Left ventricle myocardium superior (tissue), 1 donor: ENCODE measurements at regions not wholly inside any gene's neighbourhood (a gene's known extent, or its start where the extent isn't known, plus 50 kb on each side); places are given as distances from the start of the nearest gene placed in this dataset.

ENCODE experiments used
- ATAC-seq: fragments of 200-7000 bp; cut with Tn5 transposase; one replicate; pipeline ENCODE4 v1.9.1; 2020; ENCODE audit warnings: mild to moderate bottlenecking, moderate library complexity
- DNase-seq: peaks from one replicate; pipeline ENCODE4 v3.0.0-alpha.2; 2020
- intact Hi-C: fragments of 100-400 bp; cut with micrococcal nuclease; formaldehyde crosslinking; loops from one replicate; pipeline ENCODE4 v1.11.0; 2022
- donor health status: DM: no; HTN: yes; CAD: no; lungs with severe emphysema.

DNA sequence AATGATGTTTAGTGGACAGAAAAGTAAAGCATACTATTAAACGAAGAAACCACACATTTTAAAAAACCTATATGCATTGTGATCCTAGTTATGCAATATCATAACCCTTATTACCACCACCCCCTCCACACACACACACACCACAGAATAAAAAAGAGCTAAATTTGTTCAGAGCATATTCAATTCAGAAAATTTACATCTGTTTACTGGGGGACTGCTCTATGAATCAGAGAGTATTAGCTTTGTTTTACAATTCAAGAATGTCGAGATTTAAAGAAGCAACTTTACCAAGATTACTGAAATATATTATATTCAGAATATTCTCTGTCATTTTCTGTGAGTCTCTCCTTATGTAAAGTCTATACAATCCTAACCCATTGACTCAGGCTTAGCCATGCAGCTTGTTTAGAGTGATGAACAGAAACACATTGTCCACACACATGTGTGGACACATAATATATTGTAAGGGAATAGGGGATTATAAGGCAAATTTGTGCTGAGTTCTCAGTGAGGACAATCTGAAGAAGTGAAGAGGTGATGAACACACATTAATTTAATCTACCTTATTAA, 369.6 kb upstream of the MARCKS start:
- DNase-seq (no peak), ATAC-seq (no peak)
- intact Hi-C loops = no loop called here

DNA sequence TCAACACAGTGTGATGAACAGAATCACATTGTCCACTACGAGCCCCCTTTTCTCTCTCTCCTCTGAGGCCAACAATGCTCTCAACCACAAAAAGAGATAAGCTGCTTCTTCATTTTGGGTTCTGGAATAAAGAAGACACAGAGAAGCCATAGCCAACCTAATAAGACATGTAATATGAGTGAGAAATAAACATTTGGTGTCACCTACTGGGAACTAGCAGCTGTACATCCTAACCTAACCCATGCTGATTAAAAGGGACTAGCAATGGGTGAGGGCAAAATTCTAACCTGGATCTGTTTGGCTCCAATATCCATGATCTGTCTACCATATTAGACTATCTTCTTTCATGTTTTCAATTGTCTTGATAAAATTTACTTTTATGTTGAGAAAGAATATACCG, 369.1 kb upstream of the MARCKS start:
- intact Hi-C loops = no loop called here
- ATAC-seq (no peak), DNase-seq (no peak)

DNA sequence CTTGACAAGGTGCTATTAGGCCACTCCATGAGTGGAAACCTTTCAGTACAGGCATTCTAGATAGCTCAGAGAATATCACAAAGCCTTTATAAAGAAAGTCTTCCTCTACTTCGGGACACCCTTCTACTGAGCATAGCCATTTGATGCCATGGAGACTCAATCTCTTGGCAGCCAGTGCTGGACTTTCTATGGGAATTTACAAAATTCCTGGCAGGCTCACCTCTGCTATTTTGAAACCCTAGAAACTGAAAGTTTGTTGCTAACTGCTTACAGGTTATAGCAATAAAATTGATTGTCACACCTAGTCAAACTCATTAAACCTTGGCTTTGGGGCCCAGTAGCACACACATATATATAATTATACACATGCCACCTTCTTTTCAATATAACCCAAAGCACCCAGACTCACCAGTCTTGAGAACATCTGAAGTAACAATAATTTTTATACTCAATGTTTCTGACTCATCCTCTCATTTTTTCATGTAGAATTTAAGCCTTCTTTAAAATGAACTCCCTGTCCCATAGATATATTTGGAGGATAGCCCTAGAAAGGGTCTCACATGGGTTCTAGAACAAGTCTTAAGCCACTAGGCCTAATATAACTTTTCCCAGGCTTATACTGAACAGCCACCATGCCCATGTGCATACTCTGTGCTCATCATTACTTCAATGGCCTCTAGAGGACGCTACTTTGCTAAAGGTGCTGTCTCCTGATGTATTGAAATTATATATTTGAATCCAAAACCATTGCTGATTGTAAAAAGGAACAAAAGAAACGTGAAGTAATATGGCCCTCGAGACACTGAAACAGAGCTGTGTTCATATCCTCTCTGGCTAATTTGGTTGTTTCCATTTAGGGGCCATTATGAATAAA, 368.1 kb upstream of the MARCKS start:
- DNase-seq (no peak), ATAC-seq (no peak)
- intact Hi-C loops = no loop called here

DNA sequence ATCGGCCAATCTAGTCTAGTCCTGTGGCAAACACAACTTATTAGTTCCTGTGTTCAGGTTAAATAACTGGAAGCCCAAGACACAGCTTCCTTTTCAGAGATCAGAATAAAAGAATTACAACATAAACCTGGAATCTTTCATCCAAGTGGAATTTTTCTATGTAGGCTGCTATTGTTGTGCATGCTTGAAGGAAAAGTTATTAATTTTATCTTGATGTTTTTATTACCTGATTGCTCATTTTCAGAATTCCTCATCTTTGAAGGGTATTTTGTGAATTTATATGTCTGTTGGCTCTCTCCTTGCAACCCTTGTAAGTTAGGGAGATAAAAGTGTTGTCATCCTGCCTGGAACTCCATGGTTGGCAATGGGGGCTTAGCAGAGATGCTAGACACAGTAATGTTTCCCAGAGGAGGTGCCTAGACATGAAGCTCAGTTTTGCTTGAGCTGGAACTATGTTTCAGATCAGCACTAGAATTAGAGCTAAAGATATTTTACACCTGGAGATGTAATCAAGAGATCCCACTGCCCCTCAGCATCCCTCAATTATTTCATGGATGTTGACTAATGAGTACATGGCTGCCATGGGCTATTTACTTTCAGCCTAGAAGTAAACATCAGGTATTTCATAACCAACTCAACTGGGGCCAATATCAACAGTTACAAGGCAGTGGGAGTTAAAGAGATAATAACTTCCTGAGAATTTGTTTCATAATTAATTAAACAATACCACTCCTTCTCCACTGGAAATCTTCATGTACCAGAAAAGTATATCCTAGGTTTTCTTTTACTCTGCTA, 367.0 kb upstream of the MARCKS start:
- ATAC-seq = no peak
- intact Hi-C loops = no loop called here
- no peak for DNase-seq

DNA sequence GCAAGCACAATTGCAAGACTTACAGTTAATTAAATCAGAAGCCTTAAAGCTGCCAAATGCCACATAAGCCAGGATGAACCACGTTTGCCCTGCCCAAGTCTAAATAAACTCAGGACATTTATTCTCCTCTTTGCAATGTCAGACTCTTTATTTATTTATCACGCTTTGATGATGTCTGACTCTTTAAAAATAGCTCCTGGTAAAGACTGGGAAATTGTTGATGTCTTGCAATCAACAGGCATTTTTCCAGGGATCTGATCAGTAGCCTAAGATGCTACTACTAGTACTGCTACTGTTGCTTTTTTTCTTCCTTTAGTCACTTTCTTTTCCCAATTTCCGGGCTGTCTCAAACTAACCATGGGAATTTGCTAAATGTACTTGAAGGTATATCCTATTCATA, 365.8 kb upstream of the MARCKS start:
- no peak for DNase-seq
- ATAC-seq = no peak
- intact Hi-C loops = no loop called here

DNA sequence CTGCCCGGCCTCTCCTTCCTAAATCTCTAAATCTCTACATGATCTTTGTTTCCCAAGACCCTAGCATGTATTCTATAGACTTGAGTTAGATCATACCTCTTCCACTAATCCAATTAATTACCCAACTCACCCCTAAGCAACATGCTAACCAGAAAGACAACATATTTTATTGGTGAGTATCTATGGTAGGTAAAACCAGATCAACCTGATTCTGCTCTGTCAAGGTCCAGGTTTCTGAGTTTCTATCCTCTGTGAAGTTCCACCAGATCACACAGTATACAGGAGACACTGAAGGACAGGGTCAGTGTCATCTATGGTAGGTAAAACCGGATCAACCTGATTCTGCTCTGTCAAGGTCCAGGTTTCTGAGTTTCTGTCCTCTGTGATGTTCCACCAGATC, 363.2 kb upstream of the MARCKS start:
- intact Hi-C loops = no loop called here
- ATAC-seq = no peak
- DNase-seq = no peak

DNA sequence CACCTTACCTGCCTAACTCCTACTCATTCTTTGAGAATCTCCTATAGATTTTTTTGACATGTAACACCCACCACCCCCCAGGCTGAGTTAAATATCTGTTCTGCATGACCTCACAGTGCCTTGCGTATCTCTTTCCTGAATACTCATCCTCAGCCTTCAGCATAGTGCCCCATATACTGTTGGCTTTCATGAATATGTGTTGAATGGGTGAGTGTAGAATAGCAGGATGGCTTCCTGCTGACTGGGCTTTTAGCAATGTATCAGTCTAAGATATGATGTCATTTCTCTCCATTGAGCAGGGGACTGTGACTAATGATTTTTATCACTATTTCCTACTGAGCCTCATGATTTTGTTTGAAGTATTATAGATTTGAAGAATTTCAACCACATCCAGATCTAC, 361.6 kb upstream of the MARCKS start:
- ATAC-seq (no peak), DNase-seq (no peak)
- intact Hi-C loops = no loop called here

DNA sequence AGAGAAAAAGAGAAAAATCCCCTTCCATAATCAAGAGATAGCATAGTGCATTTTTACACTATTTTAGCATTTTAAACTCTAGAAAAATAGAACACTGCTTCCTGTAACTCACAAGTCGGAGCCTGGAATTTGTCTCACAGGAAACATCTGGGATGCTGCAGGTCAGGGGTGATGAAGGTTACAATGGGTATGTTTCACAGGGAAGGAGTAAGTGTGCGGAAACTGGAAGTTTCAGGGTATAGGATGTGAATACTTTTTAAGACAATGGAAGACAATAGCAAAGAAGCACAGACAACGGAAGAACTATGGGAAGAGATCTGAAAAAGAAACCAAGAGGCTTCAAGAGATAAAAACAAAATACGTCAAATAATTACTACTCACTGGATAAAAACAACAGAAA, 361.0 kb upstream of the MARCKS start:
- ATAC-seq = peak; percentile 32
- DNase-seq = no peak
- intact Hi-C loops = no loop called here

DNA sequence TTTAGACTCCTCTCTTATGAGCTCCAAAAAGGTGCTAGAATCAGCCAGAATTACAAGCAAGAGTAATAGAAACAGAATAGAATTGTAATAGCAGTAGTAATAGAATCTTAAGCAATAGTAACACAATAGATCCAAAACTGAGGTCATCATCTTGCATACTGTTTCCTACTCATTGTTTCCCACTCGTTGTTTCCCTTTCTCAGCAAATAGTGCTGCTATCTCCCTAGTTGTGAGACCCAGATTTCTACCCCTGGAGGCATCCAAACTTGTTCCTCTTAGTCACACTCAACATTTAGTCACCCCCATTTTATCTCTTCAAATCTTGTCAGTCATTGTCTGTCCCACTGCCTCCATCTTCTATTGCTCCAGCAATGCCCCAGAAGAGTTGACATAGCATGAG, 356.9 kb upstream of the MARCKS start:
- intact Hi-C loops = no loop called here
- DNase-seq (no peak), ATAC-seq (no peak)

DNA sequence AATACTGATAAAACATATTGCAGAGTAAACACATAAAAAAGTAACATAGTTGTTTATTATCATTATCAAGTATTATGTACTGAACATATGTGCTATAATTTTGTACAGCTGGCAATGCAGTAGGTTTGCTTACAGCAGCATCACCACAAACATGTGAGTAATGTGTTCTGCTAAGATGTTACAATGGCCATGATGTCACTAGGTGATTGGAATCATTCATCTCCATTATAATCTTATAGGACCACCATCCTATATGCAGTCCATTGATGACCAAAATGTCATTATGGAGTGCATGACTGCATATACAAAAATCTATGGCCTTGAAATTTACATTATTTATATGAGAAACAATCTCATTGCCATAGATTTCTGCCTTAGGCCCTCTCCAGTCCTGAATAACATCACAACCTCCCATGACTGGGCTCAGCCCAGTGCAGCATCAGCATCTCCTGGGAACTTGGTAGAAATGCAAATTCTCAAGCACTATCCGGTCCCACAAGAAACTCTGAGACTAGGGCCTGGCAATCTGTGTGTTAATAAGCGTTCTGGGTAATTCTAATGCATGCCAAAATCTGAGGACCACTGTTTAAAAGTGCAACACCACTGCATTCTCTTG, 352.0 kb upstream of the MARCKS start:
- ATAC-seq (no peak), DNase-seq (no peak)
- intact Hi-C loops = no loop called here

DNA sequence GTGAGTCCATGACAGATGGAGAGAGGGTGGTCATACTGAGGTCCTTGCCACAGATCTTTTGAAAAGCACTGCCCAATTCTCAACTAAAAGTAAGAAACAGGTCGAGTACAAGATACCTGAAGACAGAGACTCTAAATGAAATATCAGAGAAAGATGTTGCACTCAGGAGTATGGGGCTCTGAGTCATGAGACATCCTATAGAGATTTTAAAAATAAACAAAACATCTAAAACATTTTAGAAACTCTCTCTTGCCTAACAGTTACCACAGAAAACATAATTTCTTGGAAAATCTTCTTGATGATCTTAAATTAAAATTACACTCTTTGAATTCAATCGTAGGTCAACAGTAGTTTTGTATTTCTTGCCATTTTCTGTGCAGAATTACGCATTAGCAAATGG, 348.9 kb upstream of the MARCKS start:
- ATAC-seq = no peak
- intact Hi-C loops = no loop called here

DNA sequence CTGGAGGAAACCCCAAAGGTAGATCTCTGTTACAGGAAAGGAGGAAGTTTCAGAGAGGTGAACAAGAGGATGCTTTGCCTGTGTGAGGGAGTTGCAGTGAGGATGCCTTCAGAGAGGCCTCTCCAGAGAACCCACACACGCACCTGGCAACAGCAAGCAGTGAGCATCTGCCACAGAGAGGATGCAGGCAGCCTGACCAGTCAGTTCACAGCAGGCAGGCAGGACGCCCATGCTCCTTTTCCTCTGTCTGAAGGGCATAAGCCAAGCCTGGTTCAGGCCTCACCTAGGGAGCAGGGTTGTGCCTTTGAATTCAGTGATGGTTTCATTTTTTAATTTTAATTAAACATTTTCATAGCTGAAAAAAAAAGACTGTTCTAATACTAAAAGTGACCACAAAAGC, 346.0 kb upstream of the MARCKS start:
- ATAC-seq (no peak), DNase-seq (no peak)
- intact Hi-C loops = no loop called here

More for the DNA sequence above, 348.9 kb upstream of the MARCKS start:
- DNase-seq = no peak

DNA sequence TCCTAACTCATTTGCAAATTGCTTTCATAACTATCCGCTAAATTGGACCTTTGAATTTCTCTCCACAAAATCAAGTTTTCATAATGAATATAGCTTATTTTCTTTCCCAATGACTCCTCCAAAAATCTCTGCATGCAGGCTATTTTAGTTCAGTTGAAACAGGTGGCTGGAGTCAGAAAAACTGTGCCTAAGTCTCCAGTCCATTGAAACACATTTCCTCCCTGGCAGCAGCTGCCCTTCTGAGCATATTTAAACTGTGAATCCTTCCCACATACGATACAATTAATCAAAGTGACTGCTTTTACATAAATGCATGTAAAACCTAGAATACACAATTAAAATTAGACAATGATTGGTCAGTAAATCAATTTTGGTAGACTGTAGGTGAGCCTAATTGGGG, 344.6 kb upstream of the MARCKS start:
- DNase-seq = no peak
- ATAC-seq = no peak
- intact Hi-C loops = no loop called here

DNA sequence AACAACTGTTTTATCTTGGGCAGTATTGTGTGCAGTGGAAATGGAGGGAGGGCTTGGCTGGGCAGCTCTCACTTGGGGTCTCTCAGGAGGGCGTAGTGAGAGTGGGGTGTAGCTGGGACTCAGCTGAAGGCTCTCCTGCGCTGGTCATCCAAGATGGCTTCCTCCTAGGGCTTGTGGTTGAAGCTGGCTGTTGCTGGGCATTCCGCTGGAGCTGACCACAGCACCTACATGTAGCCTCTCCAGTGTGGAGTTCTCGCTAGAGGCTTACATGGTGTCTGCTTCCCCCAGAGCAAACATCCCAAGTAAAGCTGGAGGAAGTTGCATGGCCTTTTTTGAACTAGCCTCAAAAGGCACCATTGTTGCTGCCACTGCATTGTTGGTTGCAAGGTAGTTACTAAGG, 344.1 kb upstream of the MARCKS start:
- intact Hi-C loops = no loop called here
- DNase-seq (no peak), ATAC-seq (no peak)

DNA sequence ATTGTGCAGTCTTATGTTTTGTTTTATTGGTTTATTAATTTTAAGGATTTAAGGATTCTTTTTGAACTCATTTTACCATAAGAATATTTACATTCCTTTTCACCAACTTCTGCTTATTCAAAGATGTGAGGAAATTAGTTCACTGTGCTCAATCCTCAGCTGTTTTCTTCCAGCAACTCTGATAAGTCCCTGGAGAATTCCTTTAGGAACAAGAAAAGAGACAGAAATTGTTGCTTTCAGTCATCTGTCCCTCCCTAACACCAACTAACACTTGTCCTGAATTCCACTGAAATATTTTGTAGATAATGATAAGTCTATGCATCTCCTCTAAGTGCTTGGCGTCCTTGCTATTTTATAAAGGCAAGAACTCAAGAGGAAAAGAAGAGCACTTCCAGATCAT, 334.8 kb upstream of the MARCKS start:
- no peak for DNase-seq
- no peak for ATAC-seq
- intact Hi-C loops = no loop called here

DNA sequence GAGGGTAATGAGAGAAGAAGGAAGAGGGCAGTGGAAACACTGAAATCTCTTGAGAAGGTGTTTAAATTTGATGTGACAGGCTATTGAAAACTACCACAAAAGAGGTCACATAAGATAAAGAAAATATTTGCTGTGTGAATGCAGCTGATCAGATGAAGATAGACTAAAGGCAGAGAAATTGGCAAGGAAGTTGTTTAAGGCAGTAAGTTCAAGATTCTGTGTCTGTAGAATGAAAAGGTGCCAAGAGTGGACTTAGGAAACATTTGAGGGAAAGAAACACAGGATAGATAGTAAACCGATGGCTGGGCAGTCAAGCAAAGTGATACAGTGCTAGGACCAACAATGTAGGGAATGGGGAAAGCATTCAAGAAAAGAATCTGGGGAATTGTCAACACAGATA, 332.3 kb upstream of the MARCKS start:
- intact Hi-C loops = no loop called here
- DNase-seq (no peak), ATAC-seq (no peak)

DNA sequence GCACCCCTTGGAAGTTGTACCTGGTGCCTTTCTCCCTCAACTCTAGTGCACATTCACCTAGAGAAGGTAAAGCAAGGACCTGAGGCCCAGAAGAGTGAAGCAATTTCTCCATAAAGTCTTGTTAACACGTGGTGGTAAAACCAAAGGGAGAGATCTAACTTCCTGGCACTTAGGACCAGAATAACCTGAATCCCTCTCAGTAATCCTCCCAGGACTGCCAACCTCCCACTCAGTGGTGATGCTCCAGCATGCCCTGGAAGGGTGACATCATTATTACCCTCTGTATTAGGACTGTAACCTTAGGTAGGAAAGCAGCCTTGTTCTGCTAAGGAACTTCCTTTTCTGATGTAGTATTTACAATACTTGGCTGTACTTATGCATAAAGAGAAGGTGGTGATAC, 330.6 kb upstream of the MARCKS start:
- no peak for DNase-seq
- intact Hi-C loops = no loop called here
- no peak for ATAC-seq

DNA sequence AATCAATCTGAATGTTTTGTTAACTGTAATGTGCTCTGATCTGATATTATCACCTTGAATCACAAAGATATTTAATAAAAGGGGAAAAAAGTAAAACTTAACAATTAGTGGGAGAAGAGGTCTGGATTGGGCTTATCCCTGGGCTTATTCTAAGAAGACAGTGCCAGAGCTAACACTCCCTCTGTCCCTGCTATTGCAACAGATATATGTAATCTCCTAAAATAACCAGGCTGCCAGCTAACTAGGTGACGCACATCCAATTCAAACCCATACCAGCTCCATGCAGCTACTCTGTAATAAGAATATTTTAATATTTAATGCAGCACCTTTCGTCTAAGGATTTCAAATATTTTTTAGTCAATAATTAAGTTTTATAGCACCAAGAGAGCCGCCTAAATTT, 330.1 kb upstream of the MARCKS start:
- ATAC-seq (peak; percentile 90), DNase-seq (no peak)
- intact Hi-C loops = no loop called here

DNA sequence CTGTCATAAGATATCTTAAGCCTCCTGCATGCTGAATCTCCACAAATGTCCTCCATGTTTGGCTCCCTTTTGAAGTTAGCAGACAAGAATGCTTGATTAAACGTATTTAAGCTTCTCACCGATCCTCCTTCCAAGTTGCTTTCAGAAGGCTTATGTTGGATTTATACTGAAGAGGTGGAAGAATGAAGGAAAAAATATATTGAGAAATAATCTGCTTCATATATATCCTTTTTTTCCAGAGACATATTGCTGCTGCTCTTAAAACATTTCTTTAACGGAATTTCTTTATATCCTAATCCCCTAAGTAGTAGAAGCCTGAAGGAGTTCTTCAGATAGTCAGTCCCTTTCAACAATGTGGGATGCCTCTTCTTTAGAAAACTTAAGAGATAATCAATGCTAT, 329.0 kb upstream of the MARCKS start:
- DNase-seq = no peak
- intact Hi-C loops = no loop called here
- no peak for ATAC-seq

DNA sequence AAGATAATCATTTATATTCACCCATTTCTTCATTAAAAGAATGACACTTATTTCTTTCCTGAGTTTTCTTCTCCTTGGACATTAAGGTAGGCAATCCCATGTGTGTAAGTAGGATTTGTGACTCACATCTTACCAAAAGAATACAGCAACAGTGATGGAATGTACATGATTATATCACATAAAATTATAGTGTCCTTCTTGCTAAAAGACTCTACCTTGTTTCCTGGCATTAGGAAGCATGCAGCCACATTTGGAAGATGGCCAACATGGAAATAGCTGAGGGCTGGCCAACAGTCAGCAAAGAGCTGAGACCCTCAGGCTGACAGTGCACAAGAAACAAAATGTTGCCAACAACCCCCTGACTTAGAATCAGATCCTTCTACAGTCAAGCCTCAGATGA, 327.9 kb upstream of the MARCKS start:
- DNase-seq = no peak
- ATAC-seq = no peak
- intact Hi-C loops = no loop called here
